HG03469 (cell line): ENCODE measurements at regions not wholly inside any gene's neighbourhood (a gene's known extent, or its start where the extent isn't known, plus 50 kb on each side); places are given as distances from the start of the nearest gene placed in this dataset.
"Not testable (repeated sequence)": the region's sequence is repeated elsewhere in the genome, so short reads cannot be mapped to it uniquely, and the experiment has no call there.

Experiments
- ATAC-seq: cut with Tn5 transposase; IDR thresholded peaks from one replicate; pipeline ENCODE4 v1.9.1; 2021; ENCODE audit warnings: mild to moderate bottlenecking, moderate library complexity, moderate number of reproducible peaks; ENCODE audit not compliant: unreplicated experiment

GRCh38 chr3:30541156-30541555 lies 65.2 kb upstream of the TGFBR2 start:
- not testable (repeated sequence) for ATAC-seq

GRCh38 chr3:30542897-30543296 lies 63.5 kb upstream of the TGFBR2 start:
- no peak for ATAC-seq

GRCh38 chr3:30544812-30545211 lies 61.6 kb upstream of the TGFBR2 start:
- ATAC-seq: no peak

- no peak for ATAC-seq
These were observed 59.5 kb upstream of the TGFBR2 start for GRCh38 chr3:30546934-30547333.

GRCh38 chr3:30547716-30548115 lies 58.7 kb upstream of the TGFBR2 start:
- ATAC-seq: no peak

GRCh38 chr3:30548600-30548999 lies 57.8 kb upstream of the TGFBR2 start:
- no peak for ATAC-seq

- ATAC-seq: no peak
These were observed 56.8 kb upstream of the TGFBR2 start for GRCh38 chr3:30549600-30549999.

GRCh38 chr3:30550246-30550645 lies 56.2 kb upstream of the TGFBR2 start:
- no peak for ATAC-seq

GRCh38 chr3:30551266-30551665 lies 55.1 kb upstream of the TGFBR2 start:
- no peak for ATAC-seq

GRCh38 chr3:30551927-30552326 lies 54.5 kb upstream of the TGFBR2 start:
- no peak for ATAC-seq

GRCh38 chr3:30553641-30554316 lies 52.6 kb upstream of the TGFBR2 start:
- no peak for ATAC-seq

GRCh38 chr3:30554317-30554690 lies 52.1 kb upstream of the TGFBR2 start:
- no peak for ATAC-seq

GRCh38 chr3:30555968-30556367 lies 50.4 kb upstream of the TGFBR2 start:
- ATAC-seq: no peak
